DMS79 (cell line): ENCODE measurements at regions not wholly inside any gene's neighbourhood (a gene's known extent, or its start where the extent isn't known, plus 50 kb on each side); places are given as distances from the start of the nearest gene placed in this dataset.
"Not testable (repeated sequence)": the region's sequence is repeated elsewhere in the genome, so short reads cannot be mapped to it uniquely, and the experiment has no call there.

Experiments used
- DNase-seq: peaks from one replicate; lab custom pipeline; 2025; lab: John Stamatoyannopoulos, UW

DNA sequence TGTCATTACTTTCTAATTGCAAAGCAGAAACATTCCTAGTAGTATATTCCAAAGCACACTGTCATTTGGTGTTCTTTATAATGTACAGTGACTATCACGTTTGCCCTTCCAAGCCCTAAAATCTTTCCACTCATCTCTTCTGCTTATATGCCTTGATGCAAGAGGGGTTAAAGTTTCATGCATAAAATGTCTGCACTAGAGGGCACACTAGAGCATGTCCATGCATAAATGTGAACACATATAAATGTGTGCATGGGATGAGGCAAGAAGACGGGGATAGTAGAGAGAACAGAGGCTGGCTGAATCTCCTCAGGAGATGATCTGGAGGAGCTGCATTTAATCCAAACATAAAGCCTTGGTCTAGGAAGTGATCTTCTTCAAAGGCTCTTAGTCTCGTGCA is 352.8 kb downstream of the BCL2L11 start:
- not testable (repeated sequence) for DNase-seq

DNA sequence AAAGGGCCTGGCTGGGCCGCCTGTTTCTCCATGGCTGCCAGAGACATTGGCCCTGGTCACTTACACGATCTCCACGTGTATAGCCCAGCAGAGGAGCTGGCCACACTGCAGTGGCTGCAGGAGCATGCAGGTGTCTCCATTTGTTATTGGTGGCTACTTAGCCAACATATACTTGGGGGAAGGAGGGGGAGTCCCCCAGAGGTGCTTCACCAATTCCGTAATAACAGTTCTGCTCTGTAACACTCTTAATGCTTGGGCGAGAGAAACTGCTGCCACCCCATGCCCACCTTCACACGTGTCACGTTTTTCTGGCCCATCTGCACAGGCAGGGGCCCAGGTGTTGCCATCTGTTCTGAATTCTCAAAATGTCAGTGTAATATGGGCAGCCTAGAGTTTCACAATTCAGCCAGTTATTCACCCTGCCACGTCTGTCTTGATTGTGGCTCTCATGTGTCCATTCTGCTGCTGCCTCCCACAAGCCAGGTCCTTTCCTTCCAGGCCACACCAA is 353.5 kb downstream of the BCL2L11 start:
- DNase-seq: not testable (repeated sequence)

DNA sequence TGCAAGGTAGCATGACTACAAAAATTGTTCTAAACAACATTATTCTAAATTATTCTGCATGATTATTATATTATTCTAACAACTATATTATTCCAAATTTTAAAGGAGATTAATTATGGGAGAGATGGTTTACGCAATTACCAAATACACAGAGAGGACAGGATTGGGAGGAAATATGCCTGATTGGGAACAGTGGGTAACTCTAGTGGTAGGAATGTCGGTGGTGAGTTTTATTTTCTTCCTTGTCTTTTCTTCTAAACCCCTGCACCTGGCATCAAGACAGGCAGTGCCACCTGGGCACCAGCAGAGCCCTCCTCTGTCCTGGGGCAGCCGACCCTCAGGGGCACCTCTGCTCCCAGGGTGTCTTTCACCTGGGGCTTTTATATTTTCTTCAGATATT is 357.6 kb downstream of the BCL2L11 start:
- not testable (repeated sequence) for DNase-seq

DNA sequence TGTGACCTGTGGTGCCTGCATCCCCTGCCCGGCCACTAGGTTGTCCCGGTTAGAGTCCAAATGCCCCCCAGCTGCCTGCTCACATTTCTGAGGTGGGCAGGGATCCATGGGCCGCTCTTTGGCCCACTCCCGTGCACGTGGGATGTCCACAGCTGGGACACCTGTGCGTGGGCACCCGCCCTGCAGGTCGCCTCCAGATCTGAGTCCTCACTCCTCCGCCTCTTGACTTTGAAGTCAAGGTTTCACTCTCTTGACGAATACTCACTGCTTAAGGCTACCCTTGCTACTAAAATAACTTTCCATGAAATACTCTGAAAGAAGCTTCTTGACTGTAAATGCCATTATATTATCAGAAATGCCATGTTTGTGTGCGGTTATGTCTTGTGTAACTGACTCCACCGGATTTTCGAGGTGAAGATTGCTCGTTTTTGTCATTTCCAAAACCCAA is 358.2 kb downstream of the BCL2L11 start:
- DNase-seq: not testable (repeated sequence)

DNA sequence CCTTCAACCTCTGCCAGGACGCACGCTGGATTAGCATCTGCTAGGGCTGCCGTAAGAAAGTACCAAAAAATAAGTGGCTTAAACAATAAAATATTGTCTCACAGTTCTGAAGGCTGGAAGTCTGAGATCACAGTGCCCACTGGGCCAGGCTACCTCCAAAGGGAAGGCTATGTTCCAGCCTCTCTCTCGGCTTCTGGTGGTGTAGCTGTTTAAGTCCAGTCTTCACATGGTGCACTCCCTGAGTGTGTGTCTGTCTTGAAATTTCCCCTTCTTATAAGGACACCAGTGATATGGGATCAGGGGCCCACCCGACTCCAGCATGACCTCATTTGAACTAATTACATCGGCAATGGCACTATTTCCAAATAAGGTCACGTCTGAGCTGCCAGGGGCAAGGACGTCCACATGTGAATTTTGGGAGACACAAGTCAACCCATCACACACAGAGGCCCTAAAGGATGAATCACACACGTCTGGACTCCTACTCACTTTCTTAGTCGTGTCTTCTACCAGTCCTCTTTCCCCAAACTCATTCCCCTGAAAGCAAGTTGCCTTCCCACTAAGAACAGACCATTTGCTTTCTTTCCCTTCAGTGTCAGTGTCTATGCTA is 359.4 kb downstream of the BCL2L11 start:
- DNase-seq: not testable (repeated sequence)

DNA sequence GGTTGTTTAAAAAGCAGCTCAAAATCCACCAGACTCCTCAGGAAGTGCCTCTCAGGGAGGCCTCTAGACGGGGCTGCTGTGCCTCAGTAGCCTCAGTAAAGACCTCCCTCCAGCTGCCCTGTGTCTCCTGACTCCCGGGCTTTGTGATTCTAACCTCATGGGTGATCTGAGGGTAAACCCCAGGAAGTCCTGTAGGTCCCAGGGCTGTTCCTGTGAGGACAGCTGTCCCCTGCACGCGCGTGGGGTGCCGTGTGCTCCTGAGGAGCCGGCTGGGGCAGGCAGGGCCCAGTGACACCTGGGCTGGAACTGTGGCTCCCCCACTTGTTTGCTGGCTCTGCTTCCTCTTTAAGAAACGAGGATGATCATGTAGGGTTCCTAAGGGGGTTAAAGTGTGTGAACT is 359.9 kb downstream of the BCL2L11 start:
- not testable (repeated sequence) for DNase-seq

DNA sequence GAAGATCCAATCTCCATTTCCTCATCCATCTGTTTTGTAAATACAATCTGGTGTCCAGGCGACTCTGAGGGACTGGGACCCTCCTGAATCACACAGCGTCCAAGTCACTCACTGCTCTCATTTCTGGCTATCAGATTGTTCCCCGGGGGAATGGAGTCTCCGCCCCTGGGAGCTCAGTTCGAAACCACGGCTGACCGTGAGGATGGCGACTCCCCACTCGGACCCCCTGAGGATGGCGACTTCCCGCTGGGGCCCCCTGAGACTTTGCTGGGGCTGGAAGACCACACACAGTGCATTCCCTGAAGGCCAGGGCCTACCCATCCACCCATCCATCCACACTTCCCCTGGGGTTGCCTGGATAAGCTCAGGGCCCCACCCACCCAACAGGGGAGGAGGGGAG is 360.5 kb downstream of the BCL2L11 start:
- DNase-seq: not testable (repeated sequence)

DNA sequence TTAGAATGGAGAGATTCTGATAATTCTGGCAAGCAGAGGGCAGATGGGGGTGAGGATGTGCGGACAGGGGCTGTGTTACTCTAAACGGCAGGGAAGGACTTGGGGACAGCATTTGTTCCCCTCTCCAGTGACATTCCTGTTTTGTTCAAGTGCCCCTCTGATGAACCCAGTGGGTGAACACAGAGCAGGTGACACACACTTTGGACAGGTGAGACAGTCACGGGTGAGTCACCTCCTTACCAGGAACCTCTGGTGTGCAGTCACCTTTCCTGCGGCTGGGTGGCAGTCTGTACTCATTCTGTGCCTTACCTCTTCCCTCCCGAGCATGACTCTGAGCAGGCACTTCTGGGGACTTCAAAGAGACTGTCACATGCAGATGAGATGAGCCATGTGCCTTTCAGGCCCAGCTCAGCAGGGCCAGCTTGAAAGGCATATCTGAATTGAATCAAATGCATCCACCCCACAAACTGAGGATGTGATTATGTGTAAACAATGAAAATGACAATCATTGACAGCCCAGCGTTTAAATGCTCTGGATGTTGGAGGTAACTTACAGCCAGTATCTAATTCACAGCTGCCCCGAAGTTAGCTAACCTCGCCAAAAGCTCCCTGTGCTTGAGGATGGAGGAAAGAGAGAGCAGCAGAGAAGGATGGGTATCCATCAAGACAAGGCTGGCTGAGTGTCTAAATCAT is 362.4 kb downstream of the BCL2L11 start:
- DNase-seq: not testable (repeated sequence)

DNA sequence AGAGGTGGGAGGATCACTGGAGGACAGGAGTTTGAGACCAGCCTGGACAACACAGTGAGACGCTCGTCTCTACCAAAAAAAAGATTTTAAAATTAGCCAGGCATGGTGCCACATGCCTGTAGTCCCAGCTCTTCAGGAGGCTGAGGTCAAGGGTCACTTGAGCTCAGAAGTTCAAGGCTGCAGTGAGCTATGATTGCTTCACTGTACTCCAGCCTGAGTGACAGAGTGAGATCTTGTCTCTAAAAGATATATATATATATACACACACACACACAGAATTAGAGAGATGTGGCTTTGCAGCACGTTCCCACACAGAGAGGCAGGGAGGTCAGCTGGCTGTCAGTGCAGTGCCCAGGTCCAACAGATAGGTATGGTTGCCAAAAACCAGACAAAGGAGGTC is 363.4 kb downstream of the BCL2L11 start:
- not testable (repeated sequence) for DNase-seq

DNA sequence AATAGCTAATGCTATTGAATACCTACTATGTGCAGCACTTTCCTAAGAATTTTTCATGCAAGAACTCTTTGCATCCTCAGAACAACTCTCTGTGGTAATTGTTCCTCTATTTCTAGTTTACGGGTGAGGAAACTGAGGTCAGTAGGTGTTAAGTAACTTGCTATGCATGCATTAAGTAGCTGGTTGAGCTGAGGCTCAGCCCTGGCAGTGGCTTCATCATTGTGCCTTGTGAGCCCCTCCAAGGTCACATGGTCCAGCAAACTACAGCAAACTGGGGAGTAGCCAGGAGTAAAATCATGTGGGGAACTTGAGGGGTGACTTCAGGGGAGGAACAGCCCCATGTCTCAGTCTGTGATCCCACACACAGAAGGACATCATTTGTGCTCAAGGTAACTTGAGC is 365.2 kb downstream of the BCL2L11 start:
- not testable (repeated sequence) for DNase-seq

DNA sequence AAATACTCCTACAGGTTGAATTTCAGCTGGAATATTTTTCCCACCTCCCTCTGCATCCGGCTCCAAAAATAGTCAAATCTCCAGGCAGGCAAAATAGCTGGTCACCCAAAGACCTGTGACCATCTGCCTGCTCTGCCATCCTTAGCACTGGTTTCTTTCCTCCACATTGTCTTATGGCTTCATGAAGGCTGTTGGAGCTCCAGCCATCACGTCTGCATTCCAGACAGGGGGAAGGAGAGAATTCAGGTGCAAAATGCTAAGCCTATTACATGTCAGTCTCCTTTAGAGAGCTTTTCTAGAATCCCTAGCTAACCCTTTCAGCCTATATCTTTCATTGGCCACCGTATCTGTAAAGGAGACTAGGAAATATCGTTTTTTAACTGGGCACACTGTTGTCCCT is 367.7 kb downstream of the BCL2L11 start:
- DNase-seq: not testable (repeated sequence)

DNA sequence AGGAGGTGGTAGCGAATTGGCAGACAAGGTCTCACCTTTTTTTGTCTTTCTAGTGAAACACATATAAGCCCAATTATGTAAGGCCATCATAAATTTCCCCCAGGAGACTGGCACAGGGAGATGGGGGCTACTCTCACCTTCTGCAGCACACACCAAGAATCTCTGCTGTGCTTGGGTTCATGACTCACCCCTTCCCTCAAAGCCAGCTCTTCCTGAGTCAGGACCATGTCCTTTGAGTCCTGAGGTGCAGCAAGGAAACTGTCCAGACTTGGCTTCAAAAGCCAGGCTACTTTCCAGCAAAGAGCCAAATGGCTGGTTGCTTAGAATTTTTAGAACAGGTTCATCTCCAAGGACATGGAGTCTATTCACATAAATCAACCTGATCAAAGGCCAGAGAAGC is 368.7 kb downstream of the BCL2L11 start:
- not testable (repeated sequence) for DNase-seq

DNA sequence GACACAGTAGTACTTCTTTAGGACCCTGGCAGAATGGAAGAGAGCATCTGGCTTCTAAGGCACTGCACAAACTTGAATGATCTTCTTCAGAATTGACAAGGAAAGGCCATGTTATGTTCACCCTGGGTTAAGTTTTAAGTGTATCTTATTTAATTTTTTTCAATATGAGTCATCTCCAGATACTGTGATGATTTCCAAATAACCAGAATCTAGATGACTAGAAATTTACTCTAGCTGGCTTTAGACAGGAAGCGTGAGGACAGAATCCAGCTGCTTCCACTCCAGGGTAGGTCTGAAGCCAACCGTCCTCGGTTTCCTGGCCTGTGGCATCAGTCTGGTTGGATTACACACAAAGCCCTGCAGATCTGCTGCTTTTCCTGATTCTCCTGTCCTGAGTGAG is 370.5 kb downstream of the BCL2L11 start:
- DNase-seq: not testable (repeated sequence)

DNA sequence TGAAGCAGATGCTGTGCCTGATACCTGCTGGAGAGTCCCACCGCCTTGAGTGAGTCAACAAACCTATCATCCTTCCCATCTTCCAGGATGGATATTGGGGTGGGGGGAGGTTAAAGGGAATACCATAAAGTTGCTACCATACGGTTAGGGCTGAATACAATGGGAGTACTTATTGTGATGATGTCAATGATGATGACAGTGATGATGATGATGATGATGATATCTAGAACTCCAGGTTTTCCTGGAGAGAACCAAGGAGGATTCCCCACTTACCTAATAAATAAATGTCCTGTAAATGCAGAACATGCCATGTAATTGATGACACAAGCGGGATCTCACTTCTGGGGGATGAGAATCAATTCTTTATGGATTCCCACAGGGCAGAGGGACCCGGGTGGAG is 370.9 kb downstream of the BCL2L11 start:
- not testable (repeated sequence) for DNase-seq

DNA sequence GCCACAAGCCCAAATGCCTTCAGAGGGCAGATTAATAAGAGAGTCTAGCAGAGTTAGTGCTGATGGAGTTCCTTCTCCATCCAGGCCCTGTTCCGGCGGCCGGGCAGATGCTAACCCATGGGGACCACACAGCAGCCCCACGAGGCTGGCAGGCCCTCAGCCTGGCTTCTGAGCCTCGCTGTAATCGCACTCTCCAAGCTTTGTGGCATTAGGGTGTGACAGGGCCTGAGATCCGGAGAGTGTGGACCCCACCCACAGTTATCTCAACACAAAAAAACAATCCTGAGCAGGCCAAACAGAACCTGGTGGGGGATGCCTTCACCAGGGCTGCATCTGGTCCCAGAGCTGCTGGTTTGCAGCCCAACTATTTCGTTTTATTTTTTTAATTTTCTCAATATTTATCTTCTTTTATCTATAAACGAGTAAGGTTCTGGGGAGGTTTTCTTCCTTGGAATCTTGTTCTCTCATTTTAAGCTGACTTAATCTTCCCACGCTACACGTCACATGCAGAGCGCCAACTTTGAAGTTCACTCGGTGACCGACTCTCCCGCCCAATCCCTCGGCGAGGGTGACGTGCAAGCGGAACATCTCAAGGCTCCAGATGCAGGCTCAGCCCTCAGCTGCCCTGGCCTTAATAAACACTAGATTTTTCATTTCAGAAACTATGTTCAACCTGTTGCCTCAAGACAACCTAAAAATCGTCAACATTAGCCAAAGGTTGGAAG is 372.4 kb downstream of the BCL2L11 start:
- not testable (repeated sequence) for DNase-seq

DNA sequence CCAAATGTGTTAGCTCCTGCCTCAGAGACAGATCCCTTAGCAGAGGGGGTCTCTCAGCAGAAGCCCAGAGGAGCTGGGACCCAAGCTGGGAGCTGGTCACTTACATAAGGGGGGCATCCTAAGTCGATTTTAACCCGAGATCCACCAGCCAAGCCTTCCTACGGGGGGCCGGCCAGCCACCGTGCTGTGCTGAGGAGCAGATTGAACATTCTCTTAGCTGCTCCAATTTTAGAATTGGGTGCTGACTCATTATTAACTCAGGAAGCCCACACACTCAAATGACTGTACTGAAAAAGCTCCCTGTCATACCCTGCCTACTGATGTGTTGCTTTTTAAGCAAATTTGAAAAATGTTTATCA is 373.0 kb downstream of the BCL2L11 start:
- not testable (repeated sequence) for DNase-seq

DNA sequence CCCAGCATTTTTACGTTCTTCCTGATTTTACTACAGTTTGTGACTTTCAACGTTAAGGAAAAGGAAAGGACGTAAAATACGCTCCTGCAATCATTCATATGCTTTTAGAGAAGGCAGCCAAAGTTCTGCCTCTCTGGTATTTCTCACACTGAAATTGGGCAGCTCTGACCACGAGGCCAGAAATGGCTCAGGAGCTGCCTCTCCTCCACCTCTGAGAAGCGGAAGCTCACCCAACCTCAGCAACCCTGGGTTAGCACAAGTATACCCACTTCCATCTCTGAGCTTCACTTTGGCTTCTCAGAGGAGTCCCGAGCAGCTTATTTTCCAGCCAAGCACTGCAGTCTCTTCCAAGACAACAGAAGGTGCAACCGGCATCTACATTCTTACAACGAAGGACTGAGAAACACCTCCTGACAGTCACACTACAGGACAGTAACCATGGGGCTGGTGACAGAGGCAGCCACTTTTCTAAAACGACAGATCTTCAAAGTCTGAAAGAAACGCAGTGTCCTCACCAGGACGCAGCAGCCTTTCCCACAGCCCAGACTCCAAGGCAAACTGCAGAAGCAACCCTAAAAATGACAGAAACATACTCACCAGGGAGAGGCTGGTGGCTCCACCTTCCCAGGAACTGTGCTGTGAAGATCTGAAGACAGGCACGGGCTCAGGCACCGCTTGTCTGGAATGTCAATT is 373.7 kb downstream of the BCL2L11 start:
- not testable (repeated sequence) for DNase-seq

DNA sequence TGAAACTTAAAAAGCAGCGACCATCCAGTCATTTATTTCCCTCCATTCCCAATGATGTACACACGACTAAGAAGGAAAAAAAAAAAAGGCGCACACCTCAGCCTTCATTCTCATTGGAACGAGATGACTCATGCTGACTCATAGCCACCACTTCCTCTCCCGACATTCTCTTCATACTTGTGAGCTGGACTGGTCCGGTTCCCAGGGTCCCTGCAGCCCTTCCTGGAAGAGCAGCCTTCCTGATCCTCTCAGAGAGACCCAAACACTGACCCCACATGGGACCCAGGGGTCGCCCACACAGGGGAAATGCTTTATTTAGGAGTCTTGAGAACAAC is 374.2 kb downstream of the BCL2L11 start:
- not testable (repeated sequence) for DNase-seq

DNA sequence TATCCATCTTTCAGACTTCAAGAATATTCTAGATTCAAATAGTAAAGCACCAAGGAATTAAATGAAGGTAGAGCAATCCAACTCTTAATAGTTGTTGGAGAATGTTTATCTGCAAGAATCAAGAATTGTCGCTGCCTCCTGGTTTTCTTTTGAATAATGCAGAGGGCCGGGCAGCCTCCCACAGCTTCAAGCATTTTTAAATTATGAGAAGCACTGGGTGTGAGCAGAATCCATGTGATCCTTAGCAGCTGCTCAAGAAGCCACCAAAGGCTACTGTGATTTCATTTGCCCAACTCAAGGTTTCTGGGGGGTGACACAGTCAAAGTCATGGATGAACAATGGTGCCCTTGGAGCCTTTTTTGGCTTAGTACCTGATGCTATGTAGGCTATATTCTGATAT is 374.9 kb downstream of the BCL2L11 start:
- not testable (repeated sequence) for DNase-seq

DNA sequence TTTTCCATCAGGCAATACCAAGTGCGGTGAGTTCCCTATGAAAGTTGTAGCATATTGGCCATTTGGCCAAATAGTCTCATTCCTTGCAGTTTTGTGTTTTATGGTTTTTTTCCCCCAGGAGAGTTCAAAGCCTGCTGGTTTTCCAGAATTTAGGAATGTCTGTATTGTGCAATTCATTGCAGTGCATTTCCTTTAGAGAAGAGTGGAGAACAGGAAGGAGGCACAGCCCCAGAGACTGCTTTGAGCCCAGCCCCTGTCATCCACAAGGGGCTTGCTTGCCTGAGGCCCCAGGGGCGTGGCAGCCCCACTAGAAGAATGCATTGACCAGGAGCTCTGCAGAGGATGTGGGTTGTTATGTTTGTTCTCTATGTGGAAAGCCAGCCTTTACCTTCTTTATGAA is 375.5 kb downstream of the BCL2L11 start:
- DNase-seq: not testable (repeated sequence)

DNA sequence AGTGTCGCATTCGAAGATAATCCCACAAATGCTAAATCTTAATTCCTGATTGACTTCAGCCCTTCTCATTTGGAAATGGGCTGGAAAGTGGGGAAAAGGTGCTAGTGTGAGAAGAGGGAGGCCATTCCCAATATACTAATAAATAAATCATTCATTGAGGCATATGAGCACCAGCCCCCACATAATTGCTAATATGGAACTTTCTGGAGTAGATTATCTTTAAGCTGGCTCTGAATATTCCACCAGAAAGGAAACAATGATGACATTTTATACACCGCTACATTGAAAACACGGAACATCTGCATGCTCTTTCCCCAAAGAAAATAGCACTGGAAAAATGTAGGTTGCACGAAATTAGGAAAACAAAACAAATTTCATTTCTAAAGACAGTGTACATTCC is 376.1 kb downstream of the BCL2L11 start:
- not testable (repeated sequence) for DNase-seq

DNA sequence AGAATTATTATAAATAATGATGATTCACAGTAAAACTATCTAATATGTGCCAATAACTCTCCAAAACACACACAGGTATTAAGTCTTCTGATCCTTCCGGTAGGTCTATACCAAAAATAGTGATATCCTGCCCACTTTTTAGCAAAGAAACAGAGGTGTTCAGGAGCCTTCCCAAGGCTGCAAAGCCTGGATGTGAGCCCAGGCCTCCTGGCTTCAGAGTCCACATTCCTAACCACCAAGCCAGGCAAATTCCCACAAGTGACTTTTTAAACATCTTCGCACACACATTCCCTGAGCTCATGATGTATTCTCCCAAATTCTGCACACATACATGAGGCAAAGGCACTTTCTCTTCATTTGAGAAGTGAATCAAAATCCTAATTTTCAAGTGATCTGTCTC is 376.6 kb downstream of the BCL2L11 start:
- not testable (repeated sequence) for DNase-seq
